Astrocyte (in vitro differentiated cells and primary cell): ENCODE measurements at regions not wholly inside any gene's neighbourhood (a gene's known extent, or its start where the extent isn't known, plus 50 kb on each side); places are given as distances from the start of the nearest gene placed in this dataset.

Experiments
- EZH2 ChIP-seq: IDR thresholded peaks from 2 replicates; pipeline ENCODE4 v1.6.1; 2012; ENCODE audit warnings: mild to moderate bottlenecking, low read length, inconsistent platforms; ENCODE audit not compliant: insufficient read depth
- TF ChIP-seq, protein P1 (sequence below): IDR thresholded peaks from 2 replicates; pipeline ENCODE4 v1.5.1; 2011; ENCODE audit warnings: low read depth, mild to moderate bottlenecking, inconsistent platforms, low read length, moderate library complexity; ENCODE audit not compliant: insufficient read depth

DNA sequence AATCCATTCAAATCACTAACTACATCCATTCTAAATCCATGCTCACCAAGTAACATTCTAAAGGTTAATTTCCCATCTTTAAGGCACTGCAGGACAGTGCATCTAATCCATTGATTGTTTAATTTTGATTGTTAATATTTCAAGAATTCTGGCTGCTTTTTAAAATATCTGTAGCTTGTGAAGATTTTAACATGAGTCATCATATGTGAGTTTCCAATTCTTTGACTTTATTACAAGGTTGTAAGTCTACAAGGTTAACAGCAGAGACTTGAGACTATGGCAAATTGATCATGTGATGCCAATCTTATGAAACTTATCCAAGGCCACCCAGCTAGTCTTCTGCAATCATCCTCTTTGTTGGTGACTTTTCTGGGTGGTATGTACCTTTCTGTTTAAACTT, 349.2 kb upstream of the ZC3H15 start:
- TF ChIP-seq, protein P1, sequence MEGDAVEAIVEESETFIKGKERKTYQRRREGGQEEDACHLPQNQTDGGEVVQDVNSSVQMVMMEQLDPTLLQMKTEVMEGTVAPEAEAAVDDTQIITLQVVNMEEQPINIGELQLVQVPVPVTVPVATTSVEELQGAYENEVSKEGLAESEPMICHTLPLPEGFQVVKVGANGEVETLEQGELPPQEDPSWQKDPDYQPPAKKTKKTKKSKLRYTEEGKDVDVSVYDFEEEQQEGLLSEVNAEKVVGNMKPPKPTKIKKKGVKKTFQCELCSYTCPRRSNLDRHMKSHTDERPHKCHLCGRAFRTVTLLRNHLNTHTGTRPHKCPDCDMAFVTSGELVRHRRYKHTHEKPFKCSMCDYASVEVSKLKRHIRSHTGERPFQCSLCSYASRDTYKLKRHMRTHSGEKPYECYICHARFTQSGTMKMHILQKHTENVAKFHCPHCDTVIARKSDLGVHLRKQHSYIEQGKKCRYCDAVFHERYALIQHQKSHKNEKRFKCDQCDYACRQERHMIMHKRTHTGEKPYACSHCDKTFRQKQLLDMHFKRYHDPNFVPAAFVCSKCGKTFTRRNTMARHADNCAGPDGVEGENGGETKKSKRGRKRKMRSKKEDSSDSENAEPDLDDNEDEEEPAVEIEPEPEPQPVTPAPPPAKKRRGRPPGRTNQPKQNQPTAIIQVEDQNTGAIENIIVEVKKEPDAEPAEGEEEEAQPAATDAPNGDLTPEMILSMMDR, result no peak
- no peak for TF ChIP-seq EZH2
